GM23338 (cell line): ENCODE measurements at regions not wholly inside any gene's neighbourhood (a gene's known extent, or its start where the extent isn't known, plus 50 kb on each side); places are given as distances from the start of the nearest gene placed in this dataset.

Source experiments
- CTCF ChIP-seq, 2 experiments: fragments of 200-600 bp in 1 of 2; sonication (generic) in 1 of 2; conservative IDR thresholded peaks; 2 replicates each; pipeline versions ENCODE4 v1.5.1 to v1.6.1; 2016 to 2017; ENCODE audit warnings: antibody characterized with exemption in 2 of 2, low read depth in 2 of 2, mild to moderate bottlenecking in 2 of 2, moderate library complexity in 1 of 2
- ETS1 ChIP-seq: IDR thresholded peaks from 2 replicates; pipeline ENCODE4 v1.6.1; 2016; ENCODE audit warnings: antibody characterized with exemption
- EZH2 ChIP-seq: fragments of 200-600 bp; sonication (generic); IDR thresholded peaks from one replicate; pipeline ENCODE4 v1.8.0; 2017; ENCODE audit warnings: antibody characterized with exemption, mild to moderate bottlenecking, low read depth; ENCODE audit not compliant: unreplicated experiment
- NANOG ChIP-seq: IDR thresholded peaks from 2 replicates; pipeline ENCODE4 v1.6.1; 2016; ENCODE audit warnings: antibody characterized with exemption, borderline replicate concordance
- POLR2AphosphoS5 ChIP-seq: IDR thresholded peaks from 2 replicates; pipeline ENCODE4 v1.6.1; 2016; ENCODE audit warnings: antibody characterized with exemption, low read depth
- REST ChIP-seq: IDR thresholded peaks from one replicate; pipeline ENCODE4 v1.6.1; 2018; ENCODE audit warnings: antibody characterized with exemption; ENCODE audit not compliant: unreplicated experiment
- ZNF331 ChIP-seq: fragments of 250-450 bp; sonication (Bioruptor Pico); IDR thresholded peaks from 2 replicates; pipeline ENCODE4 v1.5.0; 2020; ENCODE audit warnings: low read depth, mild to moderate bottlenecking, moderate library complexity

GRCh38 chr10:78759456-78760120 lies 309.2 kb upstream of the ZMIZ1 start:
- TF ChIP-seq CTCF (conservative IDR thresholded peaks at IDR 0.05; ENCODE audit: low read depth in 2 of 2), result no peak
- no peak for TF ChIP-seq REST
- TF ChIP-seq EZH2, result no peak
- TF ChIP-seq POLR2AphosphoS5, result no peak
- TF ChIP-seq ZNF331 (CRISPR knock-in tag), result no peak
- no peak for TF ChIP-seq NANOG
- no peak for TF ChIP-seq ETS1
